GM21515 (cell line): ENCODE measurements at regions not wholly inside any gene's neighbourhood (a gene's known extent, or its start where the extent isn't known, plus 50 kb on each side); places are given as distances from the start of the nearest gene placed in this dataset.
"Not testable (repeated sequence)": the region's sequence is repeated elsewhere in the genome, so short reads cannot be mapped to it uniquely, and the experiment has no call there.

Experiments
- ATAC-seq: cut with Tn5 transposase; IDR thresholded peaks from one replicate; pipeline ENCODE4 v1.9.1; 2021; ENCODE audit not compliant: unreplicated experiment

GRCh38 chrX:69431420-69431819 lies 72.7 kb upstream of the NALF2 start:
- no peak for ATAC-seq

GRCh38 chrX:69430785-69431184 lies 73.3 kb upstream of the NALF2 start:
- ATAC-seq = no peak

DNA sequence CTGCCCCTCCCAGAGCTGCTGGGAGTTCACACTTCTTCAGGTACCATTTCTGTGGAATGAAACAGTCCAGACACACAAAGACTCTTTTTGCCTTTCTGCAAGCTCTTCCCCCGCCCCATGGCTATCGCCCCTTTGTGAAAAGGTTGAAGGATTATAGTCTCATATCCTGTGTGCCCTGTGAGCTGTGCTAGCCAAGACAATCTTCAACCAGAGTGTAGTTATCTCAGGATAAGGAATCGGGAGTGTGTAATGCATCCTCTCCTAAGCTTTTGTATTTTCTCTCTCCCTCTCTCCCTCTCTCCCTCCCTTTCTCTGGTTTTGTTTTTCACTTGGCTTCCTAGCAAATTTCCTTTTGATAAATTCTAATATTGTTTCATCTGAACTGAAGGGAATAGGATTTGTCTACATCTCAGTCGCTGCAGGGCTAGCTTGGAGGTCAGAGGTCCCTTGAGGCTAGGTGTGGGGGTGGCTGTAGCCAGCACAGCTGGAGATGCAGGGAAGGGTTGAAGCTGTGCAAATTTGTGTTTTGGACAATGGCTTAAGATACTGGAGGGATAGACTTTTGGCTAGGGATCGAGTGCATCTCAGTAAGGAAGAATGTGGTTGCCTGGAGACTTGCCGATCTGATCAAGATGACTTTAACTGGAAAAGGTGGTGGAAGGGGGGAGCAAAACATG lies 74.6 kb upstream of the NALF2 start:
- no peak for ATAC-seq

DNA sequence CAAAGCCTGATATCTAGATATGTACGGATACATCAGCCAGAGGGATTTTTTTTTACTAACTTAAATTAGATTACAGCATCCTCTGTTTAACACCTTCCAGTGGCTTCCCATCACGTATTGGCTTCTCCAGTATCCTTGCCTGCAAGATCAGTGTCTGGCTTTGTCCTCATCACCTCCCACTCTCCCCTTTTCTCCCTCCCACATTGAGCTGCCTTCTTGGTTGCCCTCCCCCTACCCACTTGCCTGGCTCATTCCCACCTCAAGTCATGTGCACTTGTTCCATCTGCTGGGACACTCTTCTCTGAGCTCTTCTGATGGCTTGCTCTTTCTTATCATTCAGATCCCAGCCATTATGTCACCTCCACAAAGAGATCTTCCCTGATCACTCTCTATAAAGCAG lies 75.9 kb upstream of the NALF2 start:
- no peak for ATAC-seq

DNA sequence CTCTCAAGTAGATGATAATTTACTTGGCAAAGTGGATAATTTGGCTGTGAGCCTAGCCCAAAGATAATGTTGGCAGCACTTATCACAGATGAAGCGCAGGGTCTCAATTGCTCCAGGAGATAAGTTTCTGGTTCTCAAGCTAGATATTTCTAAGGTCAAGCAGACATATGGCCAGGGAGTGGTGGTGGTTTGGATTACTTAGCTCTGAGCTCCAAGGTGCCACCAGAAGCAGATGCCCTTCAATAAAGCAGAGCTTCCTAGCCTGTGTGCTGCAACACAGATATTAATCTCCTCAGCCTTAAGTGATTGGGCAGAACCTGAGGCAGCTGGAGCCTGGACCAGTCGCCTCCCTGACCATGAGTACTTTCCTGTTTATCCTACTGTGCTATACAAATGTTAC lies 79.2 kb upstream of the NALF2 start:
- no peak for ATAC-seq

DNA sequence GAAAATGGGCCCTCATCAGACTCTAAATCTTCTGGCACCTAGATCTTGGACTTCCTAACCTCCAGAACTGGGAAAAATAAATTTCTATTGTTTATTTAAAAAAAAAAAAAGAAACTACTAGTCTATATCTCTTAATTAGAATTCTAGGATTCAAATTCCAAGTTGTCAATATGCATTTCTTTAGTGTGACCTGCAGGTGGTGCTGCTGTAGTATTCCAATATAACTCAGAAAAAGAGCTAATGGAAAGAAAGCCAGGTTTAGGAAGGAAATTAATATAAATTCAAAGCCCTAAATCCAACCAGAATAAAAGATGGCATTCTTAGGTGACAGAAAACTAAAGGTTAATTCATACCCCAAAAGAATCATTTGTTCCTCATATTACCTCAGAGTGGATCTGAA lies 80.0 kb upstream of the NALF2 start:
- ATAC-seq = no peak

- ATAC-seq = not testable (repeated sequence)
Observed at GRCh38 chrX:69422208-69422607, 81.9 kb upstream of the NALF2 start.

GRCh38 chrX:69415698-69416097 lies 88.4 kb upstream of the NALF2 start:
- ATAC-seq = no peak

DNA sequence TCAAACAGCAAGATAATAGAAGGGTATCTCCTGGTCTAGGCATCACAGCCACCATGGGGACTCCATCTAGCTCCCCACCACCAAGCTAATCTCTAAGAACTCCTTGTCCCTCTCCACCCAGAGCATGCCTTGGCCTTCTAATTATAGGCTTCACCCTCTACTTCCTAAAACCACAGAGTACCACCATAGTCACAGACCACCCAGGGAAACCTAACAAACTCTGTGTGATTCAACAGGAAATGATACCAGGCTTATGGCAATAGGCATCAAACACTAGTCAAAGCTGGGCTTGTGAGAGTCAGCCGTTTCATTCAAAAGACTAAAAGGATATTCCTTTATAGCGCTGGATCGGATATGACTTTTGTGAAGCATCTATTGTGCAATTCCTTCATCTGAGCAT lies 91.5 kb upstream of the NALF2 start:
- ATAC-seq = no peak

- no peak for ATAC-seq
Observed at GRCh38 chrX:69398881-69399280, 105.2 kb upstream of the NALF2 start.

GRCh38 chrX:69396916-69397315 lies 107.2 kb upstream of the NALF2 start:
- no peak for ATAC-seq

- ATAC-seq = no peak
Observed at GRCh38 chrX:69395306-69395705, 108.8 kb upstream of the NALF2 start.

GRCh38 chrX:69389101-69389501 lies 115.0 kb upstream of the NALF2 start:
- no peak for ATAC-seq

- ATAC-seq = no peak
Observed at GRCh38 chrX:69388526-69388925, 115.6 kb upstream of the NALF2 start.

- ATAC-seq = peak; percentile 58
Observed at GRCh38 chrX:69387567-69388487, 116.3 kb upstream of the NALF2 start.

GRCh38 chrX:69386681-69387080 lies 117.4 kb upstream of the NALF2 start:
- no peak for ATAC-seq

GRCh38 chrX:69379412-69379811 lies 124.7 kb upstream of the NALF2 start:
- ATAC-seq = no peak

DNA sequence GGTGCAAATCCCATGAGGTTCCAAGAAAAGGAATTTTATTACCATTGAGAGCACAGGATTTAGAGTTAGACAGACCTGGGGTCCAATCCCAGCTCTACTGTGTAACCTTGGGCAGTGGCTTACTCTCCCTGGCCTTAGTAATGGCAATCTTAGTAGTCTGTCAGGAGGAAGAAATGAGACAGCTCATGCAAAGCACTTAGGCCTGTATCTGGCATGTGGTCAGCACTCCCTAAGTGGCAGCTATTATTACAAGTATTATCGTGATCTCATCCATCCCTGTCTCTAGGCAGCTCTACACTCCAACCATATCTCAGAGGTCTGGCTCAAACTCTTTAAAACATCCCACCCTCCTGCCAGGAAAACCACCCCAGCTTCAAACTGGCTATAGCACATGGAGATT lies 129.6 kb upstream of the NALF2 start:
- no peak for ATAC-seq

- no peak for ATAC-seq
Observed at GRCh38 chrX:69372435-69372834, 131.7 kb upstream of the NALF2 start.

DNA sequence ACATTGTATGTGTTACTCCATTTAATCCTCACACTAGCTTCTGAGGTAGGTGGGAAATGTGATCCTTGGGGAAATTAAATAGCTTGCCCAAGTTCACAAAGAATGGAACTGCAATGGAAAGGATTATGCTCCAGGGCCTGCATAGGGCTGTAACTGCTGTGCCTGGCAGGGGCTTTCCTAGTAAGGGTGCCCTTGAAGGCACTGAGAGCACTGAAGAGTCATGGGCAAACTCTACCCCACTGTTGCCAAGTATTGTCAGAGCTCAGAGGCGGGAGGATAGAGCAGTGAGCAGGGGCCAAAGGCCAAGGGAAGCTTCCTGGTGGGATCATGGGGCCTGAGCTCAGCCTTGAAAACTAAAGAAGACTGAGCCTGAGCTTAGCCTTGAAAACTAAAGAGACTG lies 133.0 kb upstream of the NALF2 start:
- ATAC-seq = no peak

- ATAC-seq = no peak
Observed at GRCh38 chrX:69369999-69370398, 134.1 kb upstream of the NALF2 start.

- ATAC-seq = no peak
Observed at GRCh38 chrX:69366183-69366582, 137.9 kb upstream of the NALF2 start.
